ENCODE measurements at regions not wholly inside any gene's neighbourhood (a gene's known extent, or its start where the extent isn't known, plus 50 kb on each side); places are given as distances from the start of the nearest gene placed in this dataset.
A peak's percentile ranks its signal among the peaks of the same experiment; 100 is the strongest.

DNA sequence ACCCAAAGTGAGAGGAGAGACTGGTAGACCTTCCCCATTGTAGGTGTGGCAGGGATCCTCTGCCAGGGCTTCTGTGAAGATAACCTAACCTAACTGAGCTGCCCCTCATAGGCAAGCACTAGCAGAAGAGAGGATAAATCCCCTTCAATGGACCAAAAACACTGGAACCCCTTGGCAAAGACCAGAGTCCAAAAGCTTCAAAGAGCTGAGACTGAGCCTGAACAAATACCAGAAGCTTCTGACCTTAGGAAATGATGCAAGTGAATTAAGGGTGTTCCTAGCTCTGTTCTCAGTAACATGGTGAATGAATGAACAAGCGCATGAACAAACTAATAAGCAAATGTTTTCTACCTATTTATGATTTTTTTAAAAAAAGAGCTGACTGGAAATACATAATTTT, 123.2 kb downstream of the RRAGC start:
- Histone ChIP-seq H3K4me1 (peaks cover 8% of the 10 kb centered on the region), H3K9me3 (no peaks in the 10 kb centered on the region), H3K4me3 (no peak overlapping the region), H3K36me3 (no peaks in the 10 kb centered on the region), H3K27me3 (no peaks in the 10 kb centered on the region), H3K27ac (no peak overlapping the region)
- TF ChIP-seq POLR2A (IDR thresholded peaks at IDR 0.05) (no peak), POLR2AphosphoS5 (IDR thresholded peaks at IDR 0.05; ENCODE audit: insufficient read depth in 1 of 2, low read depth in 1 of 2) (no peak)
- TF ChIP-seq, protein P1, sequence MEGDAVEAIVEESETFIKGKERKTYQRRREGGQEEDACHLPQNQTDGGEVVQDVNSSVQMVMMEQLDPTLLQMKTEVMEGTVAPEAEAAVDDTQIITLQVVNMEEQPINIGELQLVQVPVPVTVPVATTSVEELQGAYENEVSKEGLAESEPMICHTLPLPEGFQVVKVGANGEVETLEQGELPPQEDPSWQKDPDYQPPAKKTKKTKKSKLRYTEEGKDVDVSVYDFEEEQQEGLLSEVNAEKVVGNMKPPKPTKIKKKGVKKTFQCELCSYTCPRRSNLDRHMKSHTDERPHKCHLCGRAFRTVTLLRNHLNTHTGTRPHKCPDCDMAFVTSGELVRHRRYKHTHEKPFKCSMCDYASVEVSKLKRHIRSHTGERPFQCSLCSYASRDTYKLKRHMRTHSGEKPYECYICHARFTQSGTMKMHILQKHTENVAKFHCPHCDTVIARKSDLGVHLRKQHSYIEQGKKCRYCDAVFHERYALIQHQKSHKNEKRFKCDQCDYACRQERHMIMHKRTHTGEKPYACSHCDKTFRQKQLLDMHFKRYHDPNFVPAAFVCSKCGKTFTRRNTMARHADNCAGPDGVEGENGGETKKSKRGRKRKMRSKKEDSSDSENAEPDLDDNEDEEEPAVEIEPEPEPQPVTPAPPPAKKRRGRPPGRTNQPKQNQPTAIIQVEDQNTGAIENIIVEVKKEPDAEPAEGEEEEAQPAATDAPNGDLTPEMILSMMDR (IDR thresholded peaks at IDR 0.05), result no peak
- intact Hi-C loops (cut with DNase I), result no loop called here
- DNase-seq (ENCODE audit: extremely low spot score in 2 of 2), result no peak

- Histone ChIP-seq H3K4me1 (peaks cover 9% of the 10 kb centered on the region), H3K4me3 (no peak overlapping the region), H3K36me3 (no peaks in the 10 kb centered on the region), H3K27me3 (no peaks in the 10 kb centered on the region), H3K9me3 (no peaks in the 10 kb centered on the region), H3K27ac (no peak overlapping the region)
- no peak for DNase-seq (ENCODE audit: extremely low spot score in 2 of 2)
- intact Hi-C loops (cut with DNase I), result no loop called here
- TF ChIP-seq POLR2AphosphoS5 (IDR thresholded peaks at IDR 0.05; ENCODE audit: insufficient read depth in 1 of 2, low read depth in 1 of 2), result no peak
- TF ChIP-seq, protein P1 (IDR thresholded peaks at IDR 0.05), result no peak
- TF ChIP-seq POLR2A (IDR thresholded peaks at IDR 0.05), result no peak
These were observed 123.9 kb downstream of the RRAGC start for GRCh38 chr1:38735651-38736161.

GRCh38 chr1:38733761-38734160, 125.8 kb downstream of the RRAGC start:
- Histone ChIP-seq H3K4me3 (no peak overlapping the region), H3K4me1 (peaks cover 25% of the 10 kb centered on the region), H3K27me3 (no peaks in the 10 kb centered on the region), H3K27ac (no peak overlapping the region), H3K36me3 (no peaks in the 10 kb centered on the region), H3K9me3 (no peaks in the 10 kb centered on the region)
- intact Hi-C loops (cut with DNase I), result no loop called here
- TF ChIP-seq POLR2AphosphoS5 (IDR thresholded peaks at IDR 0.05; ENCODE audit: insufficient read depth in 1 of 2, low read depth in 1 of 2), result peak in 1 of 2 donors; percentile 77
- no peak for TF ChIP-seq POLR2A (IDR thresholded peaks at IDR 0.05)
- DNase-seq (ENCODE audit: extremely low spot score in 2 of 2), result no peak

- Histone ChIP-seq H3K36me3 (no peaks in the 10 kb centered on the region), H3K9me3 (no peaks in the 10 kb centered on the region), H3K27me3 (no peaks in the 10 kb centered on the region), H3K4me3 (no peak overlapping the region), H3K4me1 (peaks cover 39% of the 10 kb centered on the region), H3K27ac (peak overlapping the region; percentile 16)
- peak in 1 of 2 donors; percentile 81 for TF ChIP-seq POLR2AphosphoS5 (IDR thresholded peaks at IDR 0.05; ENCODE audit: insufficient read depth in 1 of 2, low read depth in 1 of 2)
- no peak for TF ChIP-seq POLR2A (IDR thresholded peaks at IDR 0.05)
- intact Hi-C loops (cut with DNase I), result no loop called here
- DNase-seq (ENCODE audit: extremely low spot score in 2 of 2), result no peak
These were observed 128.8 kb downstream of the RRAGC start for GRCh38 chr1:38730511-38731397.

- Histone ChIP-seq H3K27ac (peak overlapping the region; percentile 29), H3K36me3 (no peaks in the 10 kb centered on the region), H3K4me1 (peaks cover 43% of the 10 kb centered on the region), H3K27me3 (no peaks in the 10 kb centered on the region), H3K4me3 (peak overlapping the region in 1 of 2 donors; percentile 27), H3K9me3 (no peaks in the 10 kb centered on the region)
- intact Hi-C loops (cut with DNase I), result no loop called here
- TF ChIP-seq, protein P1 (IDR thresholded peaks at IDR 0.05), result no peak
- DNase-seq (ENCODE audit: extremely low spot score in 2 of 2), result no peak
These were observed 131.0 kb downstream of the RRAGC start for GRCh38 chr1:38728585-38728908.

All from vagina (tissue), 2 donors.